OCI-LY1 (cell line): ENCODE measurements at regions not wholly inside any gene's neighbourhood (a gene's known extent, or its start where the extent isn't known, plus 50 kb on each side); places are given as distances from the start of the nearest gene placed in this dataset.

Source experiments
- H2AFZ ChIP-seq: fragments of 200-600 bp; sonication (generic), shearing (Covaris generic); 2 replicates; pipeline ENCODE4 v1.6.0; 2014; ENCODE audit warnings: antibody characterized with exemption, mild to moderate bottlenecking, low read length
- H3F3A ChIP-seq: fragments of 200-600 bp; sonication (generic), shearing (Covaris generic); 2 replicates; pipeline ENCODE4 v1.6.0; 2014; ENCODE audit warnings: mild to moderate bottlenecking, antibody characterized with exemption, low read length, moderate library complexity; ENCODE audit not compliant: insufficient read depth
- H3K27ac ChIP-seq: fragments of 200-600 bp; sonication (generic); 2 replicates; pipeline ENCODE4 v1.5.1; 2014; ENCODE audit warnings: low read length, mixed run types, mild to moderate bottlenecking, low read depth; ENCODE audit not compliant: poor library complexity, severe bottlenecking
- H3K27me3 ChIP-seq: fragments of 200-600 bp; sonication (generic); 2 replicates; pipeline ENCODE4 v1.6.0; 2014; ENCODE audit warnings: antibody characterized with exemption, mild to moderate bottlenecking, low read length, moderate library complexity; ENCODE audit not compliant: insufficient read depth
- H3K36me3 ChIP-seq: fragments of 200-600 bp; sonication (generic); 2 replicates; pipeline ENCODE4 v1.6.1; 2014; ENCODE audit warnings: mild to moderate bottlenecking, antibody characterized with exemption, low read length, moderate library complexity, mixed read lengths; ENCODE audit not compliant: insufficient read depth
- H3K4me1 ChIP-seq: fragments of 200-600 bp; sonication (generic); 2 replicates; pipeline ENCODE4 v1.5.1; 2014; ENCODE audit warnings: mild to moderate bottlenecking, low read length, moderate library complexity; ENCODE audit not compliant: insufficient read depth, severe bottlenecking
- H3K4me2 ChIP-seq: fragments of 200-600 bp; sonication (generic), shearing (Covaris generic); 2 replicates; pipeline ENCODE4 v1.6.1; 2014; ENCODE audit warnings: low read length
- H3K4me3 ChIP-seq: fragments of 200-600 bp; sonication (generic); 2 replicates; pipeline ENCODE4 v1.5.1; 2014; ENCODE audit warnings: low read length, low read depth, mild to moderate bottlenecking, mixed read lengths; ENCODE audit not compliant: poor library complexity, severe bottlenecking
- H3K79me2 ChIP-seq: fragments of 200-600 bp; shearing (Covaris generic); 2 replicates; pipeline ENCODE4 v1.6.1; 2016; ENCODE audit warnings: mixed run types, low read length, mixed read lengths; ENCODE audit not compliant: insufficient read depth
- H3K9ac ChIP-seq: fragments of 200-600 bp; sonication (generic), shearing (Covaris generic); 2 replicates; pipeline ENCODE4 v1.6.1; 2014; ENCODE audit warnings: mild to moderate bottlenecking, low read length, mixed read lengths
- H3K9me2 ChIP-seq: fragments of 200-600 bp; sonication (generic), shearing (Covaris generic); 2 replicates; pipeline ENCODE4 v1.6.1; 2014; ENCODE audit warnings: low read depth, mild to moderate bottlenecking, low read length, mixed read lengths
- H3K9me3 ChIP-seq: fragments of 200-600 bp; shearing (Covaris generic); 2 replicates; pipeline ENCODE4 v1.6.1; 2014; ENCODE audit warnings: low read length, mixed read lengths
- H4K20me1 ChIP-seq: fragments of 200-600 bp; sonication (generic), shearing (Covaris generic); 2 replicates; pipeline ENCODE4 v1.6.0; 2016; ENCODE audit warnings: mild to moderate bottlenecking, low read length; ENCODE audit not compliant: insufficient read depth
- EZH2 ChIP-seq: fragments of 200-600 bp; sonication (generic), shearing (Covaris generic); IDR thresholded peaks from 2 replicates; pipeline ENCODE4 v1.8.0; 2017; ENCODE audit warnings: borderline replicate concordance, mixed run types, mild to moderate bottlenecking, antibody characterized with exemption, low read length, moderate library complexity, mixed read lengths
- TF ChIP-seq, protein P1 (sequence below): fragments of 200-600 bp; sonication (generic), shearing (Covaris generic); IDR thresholded peaks from 2 replicates; pipeline ENCODE4 v1.5.1; 2017; ENCODE audit warnings: mild to moderate bottlenecking, antibody characterized with exemption, low read length, moderate library complexity, mixed read lengths

DNA sequence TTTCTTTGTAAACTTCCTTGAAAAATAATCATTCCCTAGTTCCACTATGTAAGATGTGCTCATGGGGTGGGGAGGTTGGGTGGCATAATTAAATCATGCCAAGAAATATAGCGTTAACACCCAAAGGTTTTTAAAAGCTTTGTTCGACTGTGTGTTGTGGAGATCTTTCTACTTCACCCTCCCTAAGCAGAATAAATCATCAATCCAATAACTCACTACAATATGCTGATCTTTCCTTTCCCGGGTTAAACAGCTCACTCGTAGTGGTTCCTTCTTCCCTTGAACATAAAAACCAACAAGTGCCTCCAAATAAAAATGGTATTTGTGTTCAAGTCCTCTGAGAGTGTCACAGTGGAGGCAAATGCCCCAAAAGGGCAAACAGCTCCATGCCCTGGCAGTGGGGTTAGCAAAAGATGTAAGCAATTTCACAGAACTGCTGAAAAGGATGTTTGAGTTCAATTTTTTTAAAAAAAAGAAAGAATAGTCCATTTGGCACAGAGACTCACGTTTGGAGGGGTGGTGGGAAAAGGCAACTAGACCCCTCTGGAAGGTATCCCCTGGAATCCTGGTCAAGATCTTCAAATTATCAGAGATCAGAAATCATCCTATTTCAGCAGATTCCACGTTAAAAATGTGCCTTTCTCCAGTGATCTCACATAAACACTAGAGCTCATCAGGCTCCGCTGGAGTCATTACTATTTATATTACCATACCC is 99.1 kb downstream of the TFAP2A start:
- no peaks in the 10 kb centered on the region for H3F3A ChIP-seq
- H3K4me2 ChIP-seq = no peak overlapping the region
- no peaks in the 10 kb centered on the region for H3K4me1 ChIP-seq
- no peak overlapping the region for H2AFZ ChIP-seq
- no peaks in the 10 kb centered on the region for H4K20me1 ChIP-seq
- no peaks in the 10 kb centered on the region for H3K27me3 ChIP-seq
- H3K9ac ChIP-seq = no peak overlapping the region
- H3K4me3 ChIP-seq = no peak overlapping the region
- H3K9me3 ChIP-seq = no peaks in the 10 kb centered on the region
- TF ChIP-seq, protein P1, sequence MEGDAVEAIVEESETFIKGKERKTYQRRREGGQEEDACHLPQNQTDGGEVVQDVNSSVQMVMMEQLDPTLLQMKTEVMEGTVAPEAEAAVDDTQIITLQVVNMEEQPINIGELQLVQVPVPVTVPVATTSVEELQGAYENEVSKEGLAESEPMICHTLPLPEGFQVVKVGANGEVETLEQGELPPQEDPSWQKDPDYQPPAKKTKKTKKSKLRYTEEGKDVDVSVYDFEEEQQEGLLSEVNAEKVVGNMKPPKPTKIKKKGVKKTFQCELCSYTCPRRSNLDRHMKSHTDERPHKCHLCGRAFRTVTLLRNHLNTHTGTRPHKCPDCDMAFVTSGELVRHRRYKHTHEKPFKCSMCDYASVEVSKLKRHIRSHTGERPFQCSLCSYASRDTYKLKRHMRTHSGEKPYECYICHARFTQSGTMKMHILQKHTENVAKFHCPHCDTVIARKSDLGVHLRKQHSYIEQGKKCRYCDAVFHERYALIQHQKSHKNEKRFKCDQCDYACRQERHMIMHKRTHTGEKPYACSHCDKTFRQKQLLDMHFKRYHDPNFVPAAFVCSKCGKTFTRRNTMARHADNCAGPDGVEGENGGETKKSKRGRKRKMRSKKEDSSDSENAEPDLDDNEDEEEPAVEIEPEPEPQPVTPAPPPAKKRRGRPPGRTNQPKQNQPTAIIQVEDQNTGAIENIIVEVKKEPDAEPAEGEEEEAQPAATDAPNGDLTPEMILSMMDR = no peak
- TF ChIP-seq EZH2 = no peak
- H3K27ac ChIP-seq = no peak overlapping the region
- no peaks in the 10 kb centered on the region for H3K79me2 ChIP-seq
- H3K36me3 ChIP-seq = no peaks in the 10 kb centered on the region
- no peaks in the 10 kb centered on the region for H3K9me2 ChIP-seq

DNA sequence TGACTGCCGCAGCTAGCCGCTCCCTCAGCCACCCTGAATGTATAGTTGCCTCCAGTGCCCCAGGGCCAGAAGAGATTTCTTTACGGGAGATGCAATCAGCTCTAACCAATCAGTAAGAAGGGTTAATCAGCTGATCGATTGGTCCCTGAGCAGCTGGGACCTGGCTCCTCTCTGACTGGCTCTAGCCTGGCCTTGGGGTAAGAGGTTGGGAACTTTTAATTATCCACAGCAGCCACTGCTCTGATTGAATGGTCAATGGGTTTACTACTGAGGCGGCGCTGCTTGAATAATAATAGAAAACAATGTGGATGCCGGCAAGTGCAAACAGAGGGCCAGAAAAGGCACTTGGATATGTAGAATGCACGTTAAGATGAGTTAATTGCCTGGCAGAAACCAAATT is 99.8 kb downstream of the TFAP2A start:
- no peak overlapping the region for H3K4me2 ChIP-seq
- no peaks in the 10 kb centered on the region for H3K9me3 ChIP-seq

DNA sequence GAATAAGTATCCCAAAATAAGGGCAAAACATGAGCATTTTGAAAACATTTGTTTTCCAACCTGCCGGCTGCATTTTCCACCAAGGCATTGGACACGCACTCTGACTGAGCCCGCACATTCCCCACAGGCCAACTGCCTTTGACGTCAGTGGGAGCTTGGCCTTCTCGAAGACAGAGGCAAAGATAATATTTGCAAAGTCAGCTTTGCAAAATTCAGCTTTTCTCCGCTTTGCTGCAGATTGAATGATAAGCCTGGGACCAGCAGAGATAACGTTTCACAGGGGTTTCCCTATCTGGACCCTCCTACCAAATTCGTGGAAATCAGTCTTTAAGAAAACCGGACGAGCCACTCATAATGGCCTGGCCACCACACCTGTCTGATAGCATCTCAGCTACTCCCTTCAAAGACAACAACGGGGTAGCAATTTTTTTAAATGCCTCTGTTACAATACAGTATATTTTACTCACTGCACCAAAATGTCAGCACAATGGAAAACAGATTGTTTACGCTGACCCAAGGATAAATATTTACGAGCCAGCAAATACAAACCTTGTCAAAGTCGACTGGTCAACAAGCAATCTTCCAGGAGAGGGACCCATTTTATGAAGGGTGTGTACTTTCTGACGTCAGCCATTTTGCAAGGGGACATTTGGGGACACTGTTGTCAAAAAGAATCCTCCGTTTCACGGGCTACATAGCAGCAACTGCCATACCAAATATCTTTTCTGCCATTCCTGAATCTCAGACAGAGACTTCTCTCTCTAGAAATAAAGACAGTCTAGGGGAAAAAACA is 100.5 kb downstream of the TFAP2A start:
- Histone ChIP-seq H3K36me3 (no peaks in the 10 kb centered on the region), H3K27me3 (no peaks in the 10 kb centered on the region), H2AFZ (no peak overlapping the region), H3F3A (no peaks in the 10 kb centered on the region), H3K79me2 (no peaks in the 10 kb centered on the region), H3K9me3 (no peaks in the 10 kb centered on the region), H3K27ac (no peak overlapping the region), H3K9me2 (no peaks in the 10 kb centered on the region), H3K9ac (no peak overlapping the region), H3K4me3 (no peak overlapping the region), H3K4me1 (no peaks in the 10 kb centered on the region), H3K4me2 (no peak overlapping the region), H4K20me1 (no peaks in the 10 kb centered on the region)
- TF ChIP-seq, protein P1 = no peak

More for the DNA sequence above, 99.8 kb downstream of the TFAP2A start:
- Histone ChIP-seq H3K4me1 (no peaks in the 10 kb centered on the region), H3K4me3 (no peak overlapping the region), H3K9me2 (no peaks in the 10 kb centered on the region), H3K27ac (no peak overlapping the region), H3F3A (no peaks in the 10 kb centered on the region), H3K36me3 (no peaks in the 10 kb centered on the region), H2AFZ (no peak overlapping the region), H3K9ac (no peak overlapping the region), H4K20me1 (no peaks in the 10 kb centered on the region), H3K27me3 (no peaks in the 10 kb centered on the region), H3K79me2 (no peaks in the 10 kb centered on the region)
- TF ChIP-seq EZH2 = no peak
- TF ChIP-seq, protein P1 = no peak
